Gastroesophageal sphincter (tissue), 3 donors: ENCODE measurements at regions not wholly inside any gene's neighbourhood (a gene's known extent, or its start where the extent isn't known, plus 50 kb on each side); places are given as distances from the start of the nearest gene placed in this dataset.

Source experiments
- EP300 ChIP-seq: sonication (generic); formaldehyde crosslinking; IDR thresholded peaks from one replicate; pipeline ENCODE4 v1.6.1; 2017; ENCODE audit warnings: antibody characterized with exemption, mild to moderate bottlenecking
- POLR2A ChIP-seq, 2 donors: fragments of 450-650 bp; IDR thresholded peaks; one replicate each; pipeline ENCODE4 v1.6.1; 2017; ENCODE audit warnings: antibody characterized with exemption in 2 of 2, mild to moderate bottlenecking in 2 of 2, moderate library complexity in 1 of 2
- POLR2AphosphoS5 ChIP-seq: sonication (generic); formaldehyde crosslinking; IDR thresholded peaks from one replicate; pipeline ENCODE4 v1.6.1; 2017; ENCODE audit warnings: antibody characterized with exemption
- TF ChIP-seq, protein P1 (sequence below), 4 experiments: fragments of 200-600 bp in 2 of 4; fragments of 450-650 bp in 2 of 4; sonication (generic) in 1 of 4; IDR thresholded peaks; one replicate each; pipeline ENCODE4 v1.5.1; 2017 to 2019; ENCODE audit warnings: antibody characterized with exemption in 4 of 4, mild to moderate bottlenecking in 2 of 4, moderate library complexity in 2 of 4

DNA sequence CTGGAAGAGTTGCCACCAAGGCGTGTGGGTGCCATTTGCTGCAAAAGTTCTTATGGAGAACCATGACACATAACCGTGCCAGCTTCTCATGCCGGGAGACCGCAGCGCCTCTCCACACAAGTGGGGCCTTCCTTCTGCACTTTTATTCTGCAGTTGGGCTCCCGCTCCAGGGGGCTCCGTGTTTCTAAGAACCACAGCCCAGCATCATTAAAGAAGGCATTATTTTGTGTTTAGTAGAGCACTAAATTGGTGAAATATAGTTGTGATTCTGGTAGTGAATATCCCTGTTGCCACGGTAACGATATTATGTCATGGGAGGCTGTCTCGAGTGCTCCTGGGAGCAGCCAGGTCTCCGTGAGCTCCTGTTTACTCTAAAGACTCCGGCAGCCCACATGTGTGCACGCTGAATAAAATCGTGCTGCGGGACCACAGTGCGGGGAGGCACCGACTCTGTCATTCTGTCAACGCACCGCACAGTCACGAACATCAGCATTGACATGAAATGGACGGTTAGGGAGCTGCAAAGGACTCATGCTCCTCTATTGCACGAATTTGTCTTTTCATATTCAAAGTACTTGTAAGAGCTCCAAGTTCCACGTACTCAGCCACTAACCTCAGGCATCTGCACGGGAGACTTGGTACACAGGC lies 68.8 kb upstream of the PITRM1 start:
- TF ChIP-seq EP300, result no peak
- TF ChIP-seq, protein P1, sequence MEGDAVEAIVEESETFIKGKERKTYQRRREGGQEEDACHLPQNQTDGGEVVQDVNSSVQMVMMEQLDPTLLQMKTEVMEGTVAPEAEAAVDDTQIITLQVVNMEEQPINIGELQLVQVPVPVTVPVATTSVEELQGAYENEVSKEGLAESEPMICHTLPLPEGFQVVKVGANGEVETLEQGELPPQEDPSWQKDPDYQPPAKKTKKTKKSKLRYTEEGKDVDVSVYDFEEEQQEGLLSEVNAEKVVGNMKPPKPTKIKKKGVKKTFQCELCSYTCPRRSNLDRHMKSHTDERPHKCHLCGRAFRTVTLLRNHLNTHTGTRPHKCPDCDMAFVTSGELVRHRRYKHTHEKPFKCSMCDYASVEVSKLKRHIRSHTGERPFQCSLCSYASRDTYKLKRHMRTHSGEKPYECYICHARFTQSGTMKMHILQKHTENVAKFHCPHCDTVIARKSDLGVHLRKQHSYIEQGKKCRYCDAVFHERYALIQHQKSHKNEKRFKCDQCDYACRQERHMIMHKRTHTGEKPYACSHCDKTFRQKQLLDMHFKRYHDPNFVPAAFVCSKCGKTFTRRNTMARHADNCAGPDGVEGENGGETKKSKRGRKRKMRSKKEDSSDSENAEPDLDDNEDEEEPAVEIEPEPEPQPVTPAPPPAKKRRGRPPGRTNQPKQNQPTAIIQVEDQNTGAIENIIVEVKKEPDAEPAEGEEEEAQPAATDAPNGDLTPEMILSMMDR (IDR thresholded peaks at IDR 0.05), result no peak
- no peak for TF ChIP-seq POLR2A (IDR thresholded peaks at IDR 0.05)
- no peak for TF ChIP-seq POLR2AphosphoS5
